ENCODE measurements at regions not wholly inside any gene's neighbourhood (a gene's known extent, or its start where the extent isn't known, plus 50 kb on each side); places are given as distances from the start of the nearest gene placed in this dataset.

DNA sequence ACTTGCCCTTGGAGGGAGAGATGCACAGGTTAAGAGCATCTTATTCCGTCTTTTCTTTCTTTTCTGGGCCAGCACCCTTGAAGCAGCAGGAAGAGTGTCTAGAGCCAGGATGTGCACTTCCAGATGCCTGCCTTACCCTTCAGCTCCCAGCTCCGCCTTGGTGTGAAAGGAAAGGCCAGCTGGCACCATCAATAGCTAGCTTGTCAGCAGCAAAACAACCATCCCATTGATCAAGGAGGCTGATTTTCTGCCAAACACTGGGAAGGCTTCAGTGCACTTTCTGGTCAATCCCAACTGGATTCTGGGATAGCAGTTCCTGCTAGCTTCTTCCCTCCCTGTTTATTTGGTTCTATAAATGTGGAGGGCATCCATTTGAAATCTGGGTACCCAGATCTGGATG, 110.9 kb upstream of the GALNT15 start:
- TF ChIP-seq NFE2L2 (IDR thresholded peaks at IDR 0.05; ENCODE audit: low read depth, low read length): no peak
- no peak for TF ChIP-seq SMC3 (IDR thresholded peaks at IDR 0.05; ENCODE audit: low read depth, low read length)
- DNase-seq (no peak), ATAC-seq (ENCODE audit: low read depth) (no peak)
- H3K4ac ChIP-seq (ENCODE audit: low read depth, low read length): peak overlapping the region; percentile 98
- no peaks in the 10 kb centered on the region for H4K20me1 ChIP-seq (ENCODE audit: insufficient read depth, low read length)
- H3K27ac ChIP-seq (ENCODE audit: insufficient read depth, low read length): peak overlapping the region; percentile 73
- ChIA-PET POLR2A (ENCODE audit: unreplicated experiment) (no interaction called here), CTCF (no interaction called here)
- H3K36me3 ChIP-seq (ENCODE audit: control insufficient read depth, insufficient read depth, low read length): no peaks in the 10 kb centered on the region
- no TSS peak for BruUV-seq (replicated peaks)
- peak overlapping the region; percentile 47 to 71; a peak in 3 of 4 replicates for H4K8ac ChIP-seq (ENCODE audit: low read depth in 2 of 2, low read length in 2 of 2)
- H3K4me1 ChIP-seq (ENCODE audit: control insufficient read depth, insufficient read depth, low read length): peaks cover 41% of the 10 kb centered on the region
- H3K56ac ChIP-seq (ENCODE audit: extremely low read depth, insufficient read depth, low read length): no peak overlapping the region; the same call in 1 of the 2 replicates
- intact Hi-C loops (cut with micrococcal nuclease) (no loop called here), dilution Hi-C loops (cut with HindIII; ENCODE audit: low sequenced_read_pairs, unreplicated experiment) (no loop called here), in situ Hi-C loops (cut with MboI; ENCODE audit: low sequenced_read_pairs) (loop anchor here (5.0 to 25.0 kb wide), 2 partner anchors 109 to 426 kb away; partner anchors contain the start of gene GALNT15)
- peak overlapping the region; percentile 86 for H2BK15ac ChIP-seq (ENCODE audit: low read depth, low read length)
- no peaks in the 10 kb centered on the region for H3K27me3 ChIP-seq (ENCODE audit: control insufficient read depth, insufficient read depth, low read length)
- H3K14ac ChIP-seq (replicated peaks; ENCODE audit: low read depth, low read length): peak overlapping the region; percentile 83
- H3K18ac ChIP-seq (ENCODE audit: low read depth, low read length): peak overlapping the region; percentile 93
- H2BK120ac ChIP-seq (ENCODE audit: low read depth, low read length): peak overlapping the region; percentile 95
- H3K9me1 ChIP-seq (ENCODE audit: insufficient read depth, low read length): peaks cover 37% of the 10 kb centered on the region
- H4K91ac ChIP-seq (ENCODE audit: insufficient read depth, low read depth, low read length): peak overlapping the region; percentile 96
- no peak overlapping the region for H3K9ac ChIP-seq (ENCODE audit: low read depth, low read length)
- H3K9me3 ChIP-seq (ENCODE audit: control insufficient read depth, insufficient read depth, low read length): no peaks in the 10 kb centered on the region
- peaks cover 5 to 36% of the 10 kb centered on the region in 2 experiments; a peak in 3 of 4 replicates for H3K79me1 ChIP-seq (ENCODE audit: low read depth in 1 of 2, low read length in 2 of 2)
- peak overlapping the region; percentile 76 for H2BK5ac ChIP-seq (ENCODE audit: low read depth, low read length, poor library complexity, severe bottlenecking)
- H2AK9ac ChIP-seq (replicated peaks; ENCODE audit: low read depth, low read length, poor library complexity): peak overlapping the region; percentile 57
- H2AK5ac ChIP-seq (ENCODE audit: low read depth, low read length): peak overlapping the region; percentile 98
- H2BK20ac ChIP-seq (ENCODE audit: low read depth, low read length): peak overlapping the region; percentile 93
- no CpG with 5 or more reads among the region's 2 CpGs for WGBS, 2 experiments (ENCODE audit: extremely low coverage in 2 of 2, insufficient read length in 1 of 2)
- no peak overlapping the region for H3K4me2 ChIP-seq (ENCODE audit: low read depth, low read length)
- H3K23ac ChIP-seq (ENCODE audit: low read depth, low read length): peak overlapping the region; percentile 36
- no peak overlapping the region for H3K4me3 ChIP-seq (ENCODE audit: insufficient read depth, low read depth, low read length)
- H2AFZ ChIP-seq (replicated peaks; ENCODE audit: low read length, poor library complexity): no peak overlapping the region
- peak overlapping the region; percentile 58 for H4K5ac ChIP-seq (ENCODE audit: low read depth, low read length)

Measured in IMR-90 (cell line).